HG03097 (cell line): ENCODE measurements at regions not wholly inside any gene's neighbourhood (a gene's known extent, or its start where the extent isn't known, plus 50 kb on each side); places are given as distances from the start of the nearest gene placed in this dataset.
"Not testable (repeated sequence)": the region's sequence is repeated elsewhere in the genome, so short reads cannot be mapped to it uniquely, and the experiment has no call there.

ENCODE experiments used
- ATAC-seq: cut with Tn5 transposase; IDR thresholded peaks from one replicate; pipeline ENCODE4 v1.9.1; 2021; ENCODE audit not compliant: unreplicated experiment, low FRiP score

DNA sequence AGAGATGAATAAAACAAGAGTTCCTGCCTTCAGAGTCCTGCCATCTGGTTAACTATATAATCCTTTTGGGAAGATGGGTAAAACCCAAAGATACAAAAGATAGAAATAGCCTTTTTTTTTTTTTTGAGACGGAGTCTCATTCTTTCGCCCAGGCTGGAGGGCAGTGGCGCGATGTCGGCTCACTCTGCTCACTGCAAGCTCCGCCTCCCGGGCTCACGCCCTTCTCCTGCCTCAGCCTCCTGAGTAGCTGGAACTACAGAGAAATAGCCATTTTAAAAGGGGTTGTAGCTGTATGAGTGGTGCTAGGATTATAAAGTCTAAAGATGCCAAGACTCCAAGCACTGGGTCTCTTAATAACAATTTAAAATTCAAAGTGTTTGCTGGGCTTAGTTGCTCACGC is 97.2 kb downstream of the KDR start:
- ATAC-seq, result no peak

DNA sequence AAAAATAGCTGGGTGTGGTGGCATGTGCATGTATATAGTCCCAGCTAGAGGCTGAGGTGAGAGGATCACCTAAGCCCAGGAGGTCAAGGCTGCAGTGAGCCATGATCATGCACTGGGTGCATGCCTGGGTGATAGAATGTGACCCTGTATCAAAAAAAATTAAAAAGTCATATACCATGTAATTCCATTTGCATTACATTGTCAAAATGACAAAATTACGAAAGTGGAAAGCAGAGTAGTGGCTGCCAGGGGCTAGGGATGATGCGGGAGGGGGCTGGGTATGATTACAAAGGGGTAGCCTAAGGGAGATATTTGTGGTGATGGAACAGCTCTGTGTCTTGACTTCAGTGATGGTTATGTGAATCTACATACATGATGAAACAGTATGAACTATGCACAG is 97.8 kb downstream of the KDR start:
- ATAC-seq, result no peak

DNA sequence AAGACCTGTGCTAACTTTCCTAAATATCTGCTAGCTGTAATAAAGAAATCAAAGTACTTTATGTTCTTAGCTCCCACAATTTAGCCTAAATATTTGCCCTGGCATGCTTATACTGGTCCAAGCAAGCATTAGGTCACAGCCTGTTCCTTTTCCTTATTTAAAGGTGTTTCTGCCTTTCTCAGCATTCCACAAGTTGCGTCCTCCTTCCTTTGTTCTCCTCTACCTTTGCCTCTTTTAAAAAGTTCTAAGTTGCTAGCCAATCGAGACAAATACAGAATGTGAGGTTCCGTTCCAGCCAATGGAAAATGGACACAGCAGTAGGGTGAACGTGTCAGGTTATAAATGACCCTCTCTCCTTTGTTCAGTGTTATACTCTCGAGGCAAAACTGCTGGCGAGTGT is 99.9 kb downstream of the KDR start:
- not testable (repeated sequence) for ATAC-seq

DNA sequence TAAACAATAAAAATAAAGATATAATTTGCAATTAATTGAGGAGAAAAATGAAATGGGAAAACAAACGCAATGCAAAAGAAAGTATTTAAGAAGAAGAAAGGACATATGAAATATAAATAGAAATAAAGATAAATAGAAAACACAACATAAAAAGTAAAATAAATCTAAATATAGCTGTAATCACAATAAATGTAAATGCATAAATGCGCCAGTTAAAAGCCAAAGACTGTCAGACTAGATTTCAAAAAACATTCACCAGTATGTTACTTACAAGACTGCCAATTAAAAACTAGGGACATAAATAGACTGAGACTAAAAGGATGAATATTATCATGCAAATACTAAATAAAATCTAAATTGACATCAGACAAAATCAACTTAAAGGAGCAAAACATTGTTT is 102.4 kb downstream of the KDR start:
- ATAC-seq, result no peak

DNA sequence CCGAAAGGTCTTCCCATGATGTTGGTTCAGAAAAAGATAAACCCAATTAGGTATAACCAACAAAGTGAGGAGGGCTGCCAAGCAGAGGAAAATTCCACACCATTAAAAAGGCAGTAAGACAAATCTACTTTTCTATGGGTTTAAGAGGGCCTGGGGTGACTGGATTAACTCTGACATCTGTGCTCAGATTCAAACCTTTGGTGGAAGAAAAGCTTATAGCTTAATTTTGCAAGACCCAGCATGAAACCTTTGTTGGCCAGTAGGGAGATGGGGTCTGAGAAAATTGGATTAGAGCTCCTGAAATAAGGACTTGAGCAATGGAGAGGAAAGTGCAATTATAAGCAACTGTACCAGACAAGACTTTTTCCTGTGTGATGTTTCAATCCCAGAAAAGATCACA is 104.2 kb downstream of the KDR start:
- no peak for ATAC-seq

DNA sequence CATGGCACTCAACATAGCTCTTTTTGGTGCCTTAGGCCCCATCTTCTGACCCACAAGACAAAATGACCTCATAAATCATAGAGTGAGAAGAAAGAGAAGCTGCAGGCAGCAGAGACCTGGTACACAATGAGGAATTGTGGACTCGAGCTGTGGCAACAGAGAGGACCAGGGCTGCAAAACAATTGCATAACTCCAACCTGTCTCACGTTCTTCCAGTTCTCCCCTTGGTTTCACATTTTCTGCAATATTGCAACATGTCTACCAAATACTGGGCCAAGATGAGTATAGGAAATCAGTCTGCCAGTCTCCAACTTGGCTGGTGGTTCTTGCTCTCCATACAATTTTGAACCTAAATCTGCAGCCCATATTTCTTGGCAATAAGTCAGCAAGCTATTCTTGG is 105.3 kb downstream of the KDR start:
- ATAC-seq, result no peak

DNA sequence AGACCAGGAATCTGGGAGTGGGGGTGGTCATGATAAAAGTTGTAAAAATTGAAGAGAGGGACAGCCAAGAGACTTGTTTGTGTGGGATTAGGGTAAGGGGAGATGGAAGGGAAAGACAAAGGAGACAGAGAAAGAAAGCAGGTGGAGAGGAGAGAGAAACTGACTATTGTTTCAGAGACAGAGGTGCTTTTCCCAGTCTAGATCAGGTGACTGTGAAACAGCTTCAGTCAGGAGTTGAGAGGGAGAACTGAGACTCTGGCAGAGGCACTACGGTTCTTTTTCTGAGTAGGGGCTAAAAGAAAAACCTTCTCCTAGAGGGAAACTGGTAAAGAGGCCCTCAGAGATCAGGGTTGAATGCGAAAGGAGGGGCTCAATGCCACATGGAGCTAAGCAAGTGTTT is 106.4 kb downstream of the KDR start:
- ATAC-seq, result no peak

DNA sequence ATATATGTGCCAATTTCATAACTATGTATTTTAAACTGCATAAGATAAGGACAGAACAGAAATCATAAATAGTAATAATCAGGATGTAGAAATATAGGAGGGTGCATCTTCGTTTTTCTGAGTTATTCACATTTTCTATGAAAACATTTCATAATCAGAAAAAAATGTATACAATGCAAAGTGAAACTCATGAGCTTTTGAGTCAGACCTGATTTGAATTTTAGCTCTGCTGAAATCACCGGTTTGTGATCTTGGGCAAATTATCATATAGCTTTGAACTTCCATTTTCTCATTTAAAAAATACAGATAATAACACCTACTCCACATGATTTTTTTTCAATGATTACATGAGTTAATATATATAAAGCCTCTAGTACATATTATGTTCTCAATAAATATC is 106.9 kb downstream of the KDR start:
- ATAC-seq, result no peak

DNA sequence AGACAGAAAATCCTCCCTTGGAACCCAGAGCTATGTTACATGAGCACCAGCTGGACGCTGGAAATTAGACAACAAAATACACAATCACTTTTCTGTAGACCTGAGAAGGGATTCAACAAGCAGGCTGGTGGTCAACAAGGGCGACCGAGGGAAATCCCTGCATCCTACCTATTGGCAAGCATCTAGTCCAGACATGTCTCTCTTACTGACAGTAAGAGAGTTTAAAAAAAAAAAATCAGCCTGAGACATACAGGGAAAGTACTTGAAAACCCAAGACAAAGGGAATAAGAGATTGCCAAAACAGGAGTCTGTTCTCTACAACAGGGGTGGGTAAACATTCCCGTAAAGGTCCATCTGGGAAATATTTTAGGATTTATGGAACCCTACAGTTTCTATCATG is 108.0 kb downstream of the KDR start:
- ATAC-seq, result no peak

DNA sequence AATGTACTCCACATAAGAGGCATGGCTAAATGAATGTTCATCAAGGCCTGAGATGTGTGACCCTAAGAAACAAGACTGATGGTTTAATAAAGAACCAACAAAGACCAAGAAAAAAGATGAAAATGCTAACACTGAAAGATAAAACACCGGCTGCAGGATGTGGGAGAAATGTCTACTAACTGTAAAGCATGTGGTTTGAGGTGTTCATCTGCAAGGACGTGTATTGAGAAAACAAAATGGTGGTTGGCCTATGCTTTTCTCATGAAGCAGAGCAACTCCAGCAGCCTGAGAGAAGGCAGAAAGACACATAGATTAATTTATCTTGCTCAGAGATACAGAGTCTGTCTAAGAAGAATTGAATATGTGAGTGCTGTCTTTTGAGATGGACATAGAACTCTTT is 109.3 kb downstream of the KDR start:
- ATAC-seq, result no peak

DNA sequence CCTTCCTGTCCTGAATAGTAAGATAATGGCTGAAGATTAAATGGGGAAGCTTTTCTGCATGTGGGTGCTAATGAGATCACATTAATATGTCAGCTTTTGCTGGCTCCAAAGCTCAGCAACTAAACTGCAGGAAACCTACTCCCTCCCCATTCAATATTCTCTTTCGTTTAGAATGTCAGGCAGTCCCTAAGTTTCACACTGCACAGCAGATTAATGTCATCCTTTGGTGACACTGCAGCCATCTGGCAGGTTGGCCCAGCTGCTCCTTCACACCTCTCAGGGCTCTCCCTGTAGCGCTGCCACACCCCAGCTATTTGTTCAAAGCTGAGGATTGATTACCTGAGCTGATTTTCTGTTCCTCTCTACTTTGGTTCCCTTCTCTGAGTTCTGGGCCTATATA is 110.5 kb downstream of the KDR start:
- ATAC-seq, result no peak

DNA sequence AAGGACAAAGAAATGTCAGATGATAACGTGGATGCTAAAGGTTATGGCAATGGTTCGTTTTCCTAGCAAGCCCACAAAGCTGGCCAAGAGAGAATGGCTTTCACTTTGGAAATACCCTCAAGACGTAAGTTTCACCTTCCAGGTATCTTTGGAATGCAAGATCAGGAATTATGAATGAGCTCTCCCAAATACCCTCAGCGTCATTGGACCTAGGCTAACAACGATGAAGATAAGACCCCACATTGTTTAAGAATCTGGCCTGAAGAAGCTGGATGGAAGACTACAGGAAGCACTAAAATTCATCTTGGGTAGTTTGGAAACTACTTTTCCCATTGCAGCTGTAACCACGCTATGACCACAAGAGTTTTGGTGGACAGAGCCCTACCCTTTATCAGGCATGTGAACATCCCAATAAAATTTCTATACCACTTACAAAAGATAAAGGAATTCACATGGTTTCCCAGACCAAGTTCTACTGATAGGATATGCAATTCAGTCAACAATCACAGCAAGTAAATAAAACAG is 111.9 kb downstream of the KDR start:
- no peak for ATAC-seq

DNA sequence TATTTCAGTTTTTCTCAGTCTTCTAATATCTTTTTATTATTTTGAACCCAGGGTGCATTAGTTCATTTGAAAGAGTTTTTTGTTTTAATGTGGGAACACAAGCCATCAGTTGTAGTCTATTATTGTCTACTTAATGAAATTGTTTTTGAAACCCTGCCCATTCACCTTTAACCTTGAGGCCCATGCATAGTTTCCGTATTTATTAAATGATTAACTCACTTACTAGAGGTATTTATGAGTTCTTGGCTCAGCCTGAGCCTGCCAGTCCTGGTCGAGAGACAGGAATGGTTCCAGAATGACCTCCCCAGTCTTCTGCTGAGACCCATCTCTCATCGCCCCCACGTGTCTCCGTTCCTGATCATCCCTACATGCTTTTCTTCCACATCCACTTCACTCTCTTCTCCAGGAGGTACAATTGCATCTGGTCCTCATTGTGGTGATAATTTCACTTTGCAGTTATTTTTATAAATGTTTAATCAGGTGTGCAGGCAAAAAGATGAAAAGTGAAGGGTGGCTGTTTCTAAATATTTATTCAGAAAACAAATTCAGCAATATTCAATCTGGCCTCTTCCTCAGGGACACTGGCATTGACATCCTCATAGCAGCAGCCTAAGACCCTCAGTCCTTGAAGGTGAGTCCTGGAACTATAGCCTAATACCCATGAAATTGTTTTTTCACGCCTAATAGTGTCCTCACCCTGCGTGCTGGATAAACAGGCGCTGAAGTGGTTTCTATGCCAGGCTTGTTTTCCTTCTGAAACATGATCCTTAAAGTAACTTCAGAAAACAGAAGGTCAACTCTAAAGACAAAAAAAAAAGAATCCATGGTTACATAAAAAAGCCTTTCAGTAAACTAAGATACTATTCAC is 112.8 kb downstream of the KDR start:
- no peak for ATAC-seq

DNA sequence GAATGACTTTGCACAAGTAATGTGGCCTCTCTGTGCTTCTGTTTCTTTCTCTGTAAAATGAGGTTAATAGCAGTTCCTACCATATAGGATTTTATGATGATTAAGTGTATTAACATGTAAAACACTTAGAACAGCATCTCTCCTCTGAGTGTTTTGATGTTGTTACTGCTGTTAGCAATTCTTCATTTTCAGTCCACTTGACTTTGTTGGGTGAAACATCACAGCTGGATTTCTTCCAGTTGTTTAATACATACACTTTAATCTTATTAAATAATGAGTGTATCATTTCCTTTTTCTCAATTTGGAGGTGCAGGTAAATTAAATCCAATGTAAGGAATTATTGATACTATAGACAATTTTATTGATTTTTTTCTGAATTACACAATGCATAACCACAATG is 113.6 kb downstream of the KDR start:
- no peak for ATAC-seq

DNA sequence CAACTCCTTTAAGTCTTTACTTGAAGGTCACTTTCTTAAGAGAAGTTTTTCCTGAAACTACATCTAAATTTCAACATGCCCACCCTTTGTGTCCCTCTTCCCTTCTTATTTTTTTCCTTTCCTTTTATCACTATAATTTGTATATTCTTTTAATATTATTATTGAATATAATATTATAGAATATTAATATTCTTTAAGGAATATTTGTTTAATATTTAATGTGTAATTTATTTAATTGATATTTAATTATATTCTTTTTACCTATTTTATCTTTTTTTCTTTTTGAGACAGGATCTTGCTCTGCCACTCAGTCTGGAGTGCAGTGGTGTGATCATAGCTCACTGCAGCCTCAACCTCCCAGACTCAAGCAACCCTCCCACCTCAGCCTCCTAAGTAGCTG is 114.8 kb downstream of the KDR start:
- ATAC-seq, result no peak

DNA sequence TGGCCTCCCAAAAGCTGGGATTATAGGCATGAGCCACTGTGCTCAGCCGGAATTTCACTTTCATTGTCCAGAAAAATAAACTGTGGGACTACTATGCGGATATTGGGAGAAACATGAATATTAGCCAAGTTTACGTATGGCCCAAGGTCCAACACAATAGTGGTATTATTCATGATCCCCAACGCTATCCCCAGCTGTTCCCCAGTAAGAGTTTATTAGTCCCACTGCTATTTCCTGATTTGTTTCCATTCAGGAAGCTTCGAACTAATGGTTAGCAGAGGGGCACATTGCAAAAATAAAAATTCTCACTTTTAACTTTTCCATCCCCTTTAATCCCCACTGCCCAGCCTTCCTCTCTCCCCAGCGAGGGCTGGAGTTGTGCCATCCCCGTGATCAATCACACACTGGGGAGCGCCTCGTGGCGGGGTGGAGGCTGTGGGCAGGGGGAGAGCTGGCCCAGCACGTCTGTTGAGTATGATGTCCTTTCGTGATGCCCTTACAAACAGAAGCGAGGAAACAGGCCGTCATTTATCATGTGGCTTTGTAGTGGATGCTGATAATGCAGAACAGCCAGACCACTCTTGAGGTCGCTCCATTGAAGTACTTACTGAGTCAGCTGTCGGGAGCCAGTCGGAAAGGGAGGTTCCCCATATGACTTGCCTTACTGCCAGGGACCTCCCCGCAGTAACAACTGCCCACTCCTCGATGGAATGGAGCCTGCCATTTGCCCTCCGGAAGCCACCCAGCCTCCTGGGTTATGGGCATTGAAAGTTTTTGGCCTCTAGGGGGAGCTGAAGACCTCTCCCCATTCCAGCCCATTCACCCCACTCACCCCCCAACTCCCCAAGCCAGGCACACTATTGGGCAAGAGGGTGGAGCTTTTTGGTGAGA is 117.0 kb downstream of the KDR start:
- ATAC-seq, result no peak

DNA sequence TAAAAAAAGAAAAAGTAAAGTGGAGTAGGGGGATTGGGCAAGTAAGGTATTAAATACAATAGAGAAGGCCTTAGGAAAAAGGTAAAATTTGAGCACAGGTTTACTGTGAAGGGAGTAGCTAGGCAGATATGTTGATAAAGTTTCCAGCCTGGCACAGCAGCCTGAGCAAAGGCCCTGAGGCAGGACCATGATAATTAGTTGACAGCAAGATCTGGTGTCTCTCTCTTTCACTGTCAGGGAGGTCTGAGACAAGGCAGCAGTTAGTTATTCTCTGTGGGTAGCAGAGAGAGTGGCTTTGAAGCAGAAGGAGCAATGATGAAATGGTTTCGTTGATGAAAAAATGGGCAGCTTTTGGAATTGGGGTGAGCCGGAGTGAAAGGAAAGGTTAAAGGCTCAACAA is 119.5 kb downstream of the KDR start:
- ATAC-seq, result no peak

DNA sequence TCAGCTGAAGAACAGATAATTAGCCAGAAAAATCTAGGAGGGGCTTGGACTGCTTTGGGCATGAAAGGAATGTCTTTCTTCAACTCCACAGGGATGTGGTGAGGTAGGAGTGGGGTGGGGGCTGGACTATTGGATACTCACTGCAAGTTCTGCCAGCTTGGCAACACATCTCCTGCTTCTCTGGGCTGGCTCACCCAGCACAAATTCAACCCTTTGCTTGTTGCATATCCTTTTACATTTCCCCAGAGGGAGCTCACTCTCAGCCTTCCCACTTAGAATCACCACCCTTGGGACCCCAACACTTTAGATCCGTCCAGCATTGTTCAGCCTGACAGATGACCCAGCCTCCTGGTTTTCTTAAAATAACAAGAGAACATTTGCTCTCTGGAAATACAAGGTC is 120.6 kb downstream of the KDR start:
- ATAC-seq, result no peak

DNA sequence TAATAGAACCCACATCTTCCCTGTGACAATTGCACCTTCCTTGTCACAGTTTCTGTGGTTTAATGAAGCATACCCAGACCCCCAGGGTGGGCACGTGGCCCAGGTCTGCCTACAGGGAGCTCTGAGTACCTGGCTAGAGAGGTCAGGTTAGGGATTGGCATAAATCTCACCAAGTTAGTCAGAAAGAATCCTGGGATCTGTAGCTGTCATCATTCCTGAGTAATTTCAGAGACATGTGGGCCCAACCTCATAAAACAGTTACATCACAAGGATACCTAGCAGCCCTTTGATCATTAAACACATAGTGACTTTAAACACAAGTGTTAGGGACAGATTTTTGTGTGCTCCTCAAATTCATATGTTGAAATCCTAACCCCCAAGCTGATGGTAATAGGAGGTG is 123.0 kb downstream of the KDR start:
- no peak for ATAC-seq

DNA sequence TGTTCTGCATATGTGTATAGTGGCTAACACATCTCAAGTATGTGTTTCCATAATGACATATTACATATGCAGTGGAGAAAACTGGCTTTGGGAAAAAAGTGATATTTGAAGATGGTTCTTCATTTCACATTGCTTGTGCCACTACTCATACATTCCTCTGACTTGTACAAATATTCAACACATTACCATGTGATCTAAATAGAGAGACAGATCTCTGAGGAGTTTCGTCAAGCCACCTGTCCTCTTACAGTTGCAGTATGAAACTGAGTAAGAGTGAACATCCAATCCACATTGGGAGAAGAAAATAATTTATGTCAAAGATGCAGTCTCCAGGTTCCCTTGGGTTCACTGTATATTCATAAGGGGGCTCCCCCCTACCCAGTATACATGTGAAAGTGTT is 123.9 kb downstream of the KDR start:
- ATAC-seq, result no peak

DNA sequence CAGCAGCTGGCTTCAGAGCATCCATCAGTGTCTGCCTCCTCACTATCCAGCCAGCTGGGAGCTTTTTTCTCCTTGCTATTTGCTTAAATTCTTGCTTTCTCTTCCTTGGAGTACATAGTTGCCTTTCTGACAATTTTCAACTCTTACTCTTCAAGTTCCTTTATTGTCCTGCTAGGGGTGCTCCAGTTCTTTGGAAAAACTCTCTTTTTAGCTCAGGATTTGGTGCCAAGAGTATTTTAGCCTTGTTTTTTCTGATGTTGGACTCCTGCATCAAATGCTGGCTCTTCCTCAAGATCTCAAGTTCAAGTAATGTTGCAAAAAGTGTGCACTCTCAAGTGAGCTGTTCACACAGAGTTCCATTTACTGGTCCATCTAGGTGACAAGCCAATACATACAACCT is 126.4 kb downstream of the KDR start:
- ATAC-seq, result no peak
